ENCODE measurements at regions not wholly inside any gene's neighbourhood (a gene's known extent, or its start where the extent isn't known, plus 50 kb on each side); places are given as distances from the start of the nearest gene placed in this dataset.

- no peak for TF ChIP-seq EZH2 (IDR thresholded peaks at IDR 0.05; ENCODE audit: low read length)
- TF ChIP-seq, protein P1, sequence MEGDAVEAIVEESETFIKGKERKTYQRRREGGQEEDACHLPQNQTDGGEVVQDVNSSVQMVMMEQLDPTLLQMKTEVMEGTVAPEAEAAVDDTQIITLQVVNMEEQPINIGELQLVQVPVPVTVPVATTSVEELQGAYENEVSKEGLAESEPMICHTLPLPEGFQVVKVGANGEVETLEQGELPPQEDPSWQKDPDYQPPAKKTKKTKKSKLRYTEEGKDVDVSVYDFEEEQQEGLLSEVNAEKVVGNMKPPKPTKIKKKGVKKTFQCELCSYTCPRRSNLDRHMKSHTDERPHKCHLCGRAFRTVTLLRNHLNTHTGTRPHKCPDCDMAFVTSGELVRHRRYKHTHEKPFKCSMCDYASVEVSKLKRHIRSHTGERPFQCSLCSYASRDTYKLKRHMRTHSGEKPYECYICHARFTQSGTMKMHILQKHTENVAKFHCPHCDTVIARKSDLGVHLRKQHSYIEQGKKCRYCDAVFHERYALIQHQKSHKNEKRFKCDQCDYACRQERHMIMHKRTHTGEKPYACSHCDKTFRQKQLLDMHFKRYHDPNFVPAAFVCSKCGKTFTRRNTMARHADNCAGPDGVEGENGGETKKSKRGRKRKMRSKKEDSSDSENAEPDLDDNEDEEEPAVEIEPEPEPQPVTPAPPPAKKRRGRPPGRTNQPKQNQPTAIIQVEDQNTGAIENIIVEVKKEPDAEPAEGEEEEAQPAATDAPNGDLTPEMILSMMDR (optimal IDR thresholded peaks at IDR 0.05 in 1 of 3, IDR thresholded peaks at IDR 0.05 in 1 of 3, conservative IDR thresholded peaks at IDR 0.05 in 1 of 3; ENCODE audit: extremely low read depth in 1 of 3, insufficient read depth in 2 of 3, low read length in 3 of 3): no peak
Observed at GRCh38 chr1:9476790-9477463, 62.3 kb upstream of the SLC25A33 start.

Measured in keratinocyte (primary cell).